ENCODE measurements at regions not wholly inside any gene's neighbourhood (a gene's known extent, or its start where the extent isn't known, plus 50 kb on each side); places are given as distances from the start of the nearest gene placed in this dataset.

DNA sequence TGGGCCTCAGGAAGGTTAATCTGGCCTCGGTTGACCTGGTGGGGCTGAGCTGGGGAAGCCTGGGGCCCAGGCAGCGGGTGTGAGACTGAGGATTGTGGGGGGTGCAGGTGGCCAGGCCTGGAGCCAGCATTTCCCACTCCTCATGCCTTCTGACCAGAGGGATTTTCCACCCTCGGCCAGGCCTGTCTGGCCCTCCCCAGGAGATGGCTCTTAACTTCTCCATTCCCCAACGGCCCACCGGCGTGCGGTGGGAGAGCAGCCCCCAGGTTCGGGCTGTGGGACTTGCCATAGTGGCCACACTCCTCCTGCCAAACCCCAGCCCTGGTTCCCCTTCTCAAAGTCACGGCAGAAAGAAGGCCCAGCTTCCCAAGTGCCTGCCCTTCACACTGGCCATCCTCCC is 126.5 kb upstream of the RUNX3 start:
- DNase-seq (ENCODE audit: low read depth) = no peak

DNA sequence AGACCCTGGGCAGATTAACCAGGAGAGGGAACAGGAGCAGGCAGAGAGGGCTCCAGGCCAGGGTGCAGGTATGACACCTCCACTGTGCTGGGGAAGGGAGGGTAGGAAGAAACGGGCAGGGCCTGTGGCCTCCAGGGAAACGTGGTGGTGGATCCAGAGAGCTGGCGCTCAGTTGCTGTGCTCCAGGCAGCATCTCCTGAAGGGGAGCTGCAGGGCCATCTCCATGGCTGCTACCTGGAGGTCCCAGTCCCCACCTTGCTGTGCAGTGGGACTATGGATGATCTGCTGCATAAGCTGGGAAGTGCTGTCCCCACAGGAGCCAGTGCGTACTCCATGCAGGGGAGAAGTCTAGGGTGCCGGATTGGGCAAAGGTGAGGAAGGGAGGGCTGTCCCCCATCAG is 125.9 kb upstream of the RUNX3 start:
- no peak for DNase-seq (ENCODE audit: low read depth)

DNA sequence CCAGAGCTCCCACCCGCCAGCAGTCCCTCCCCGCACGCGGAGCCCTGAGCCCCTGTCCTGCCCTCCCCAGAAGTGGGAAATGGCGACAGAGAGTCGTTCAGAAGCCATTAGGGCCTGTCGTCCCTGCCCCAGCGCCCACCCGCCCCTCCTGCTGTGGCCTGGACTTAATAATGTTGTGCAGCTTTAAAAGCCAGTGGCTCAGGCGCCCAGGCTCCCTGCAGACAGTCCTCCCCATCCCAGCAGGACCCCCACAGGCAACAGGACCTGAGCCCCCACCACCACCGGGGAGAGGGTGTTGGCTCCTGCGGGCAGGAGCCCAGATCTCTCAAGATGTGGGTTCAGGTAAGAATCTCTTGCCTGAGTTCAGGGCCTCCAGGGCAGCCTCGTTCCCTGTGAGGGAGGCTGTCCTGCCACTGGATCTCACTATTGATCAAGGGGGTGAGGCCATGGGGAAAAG is 125.3 kb upstream of the RUNX3 start:
- no peak for DNase-seq (ENCODE audit: low read depth)

DNA sequence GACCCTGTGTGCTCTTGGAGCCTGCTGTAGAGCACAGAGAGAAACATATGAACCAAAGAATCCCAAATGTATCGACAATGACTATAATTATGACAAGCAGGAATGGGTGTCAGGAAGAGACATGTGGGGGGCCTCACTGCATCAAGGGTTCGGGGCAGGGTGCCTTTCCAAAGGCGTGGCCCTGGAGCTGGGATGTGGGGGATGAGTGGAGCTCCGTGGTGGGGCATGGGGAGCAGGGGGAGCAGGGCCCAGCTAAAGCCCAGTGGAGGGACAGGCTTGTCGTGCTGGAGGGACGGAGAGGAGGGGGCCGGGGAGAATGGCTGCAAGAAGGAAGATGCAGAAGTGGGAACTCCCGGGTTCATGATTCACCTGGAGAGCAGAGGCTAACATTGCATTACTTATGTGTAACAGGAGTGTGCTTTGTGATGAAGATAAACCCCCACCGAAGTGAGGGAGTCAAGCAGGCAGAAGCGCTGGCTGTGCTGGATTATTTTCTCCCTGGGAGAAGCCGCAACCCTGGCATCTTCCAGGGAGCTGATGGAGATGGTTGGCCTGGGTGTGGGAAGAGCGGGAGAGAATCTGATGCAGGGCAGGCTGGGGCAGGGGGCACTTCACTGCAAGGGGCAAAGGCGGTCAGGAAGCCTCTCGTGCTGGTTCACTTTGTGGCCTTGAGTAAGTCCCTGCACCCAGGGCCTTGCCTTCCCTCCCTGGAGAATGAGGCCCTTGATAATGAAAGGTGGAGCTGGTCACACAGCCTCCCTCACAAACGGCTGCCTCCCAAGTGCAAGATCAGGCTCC is 124.6 kb upstream of the RUNX3 start:
- DNase-seq (ENCODE audit: low read depth) = no peak

DNA sequence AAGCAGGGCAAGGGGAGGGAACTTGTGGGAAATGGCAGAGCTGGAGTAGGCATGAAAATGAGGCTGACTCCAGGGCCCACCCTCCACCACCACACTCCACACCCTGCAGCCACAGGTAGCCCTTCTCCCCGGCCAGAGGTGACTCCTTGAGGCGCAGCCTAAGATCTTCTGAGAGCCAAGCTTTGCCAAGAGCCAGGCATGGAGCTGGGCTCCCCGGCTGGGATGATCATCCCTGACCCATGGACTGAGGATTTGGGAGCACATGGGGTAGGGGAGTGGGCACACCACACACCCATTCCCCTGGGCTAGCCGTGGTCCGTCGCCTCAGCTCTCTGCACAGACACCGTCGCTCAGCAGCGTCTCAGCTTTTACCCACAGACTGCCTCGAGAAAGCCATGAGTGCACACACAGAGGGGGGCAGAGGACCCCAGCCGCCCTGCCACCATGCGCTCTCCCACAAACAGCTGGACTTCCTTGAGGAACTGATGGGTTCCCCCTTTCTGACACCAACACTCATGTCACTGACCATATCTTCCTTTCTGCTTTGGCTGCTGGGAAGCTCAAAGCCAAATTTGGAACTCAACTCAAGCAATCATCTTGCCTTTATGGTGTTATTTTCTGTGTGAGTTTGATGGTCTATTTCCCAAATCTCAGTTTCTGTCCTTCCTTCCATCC is 123.6 kb upstream of the RUNX3 start:
- no peak for DNase-seq (ENCODE audit: low read depth)

DNA sequence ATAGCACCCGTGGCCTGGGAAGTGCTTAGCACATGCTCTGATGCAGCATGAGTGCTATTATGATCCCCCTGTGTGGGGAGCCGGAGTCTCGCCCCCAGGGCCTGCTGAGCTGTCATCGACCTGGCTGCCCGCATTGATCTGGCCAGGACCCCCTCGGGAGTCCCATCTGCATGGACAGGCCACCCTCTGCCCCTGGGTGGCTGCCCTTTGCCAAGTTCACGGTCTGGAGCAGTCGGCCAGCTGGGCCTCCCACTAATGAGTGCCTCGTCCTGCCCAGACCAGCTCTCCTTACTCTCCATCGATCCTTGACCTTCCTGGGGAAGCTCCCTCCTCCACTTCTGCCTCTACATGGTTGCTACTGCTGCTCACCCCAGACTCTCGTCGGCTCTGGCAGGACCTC is 121.8 kb upstream of the RUNX3 start:
- no peak for DNase-seq (ENCODE audit: low read depth)

DNA sequence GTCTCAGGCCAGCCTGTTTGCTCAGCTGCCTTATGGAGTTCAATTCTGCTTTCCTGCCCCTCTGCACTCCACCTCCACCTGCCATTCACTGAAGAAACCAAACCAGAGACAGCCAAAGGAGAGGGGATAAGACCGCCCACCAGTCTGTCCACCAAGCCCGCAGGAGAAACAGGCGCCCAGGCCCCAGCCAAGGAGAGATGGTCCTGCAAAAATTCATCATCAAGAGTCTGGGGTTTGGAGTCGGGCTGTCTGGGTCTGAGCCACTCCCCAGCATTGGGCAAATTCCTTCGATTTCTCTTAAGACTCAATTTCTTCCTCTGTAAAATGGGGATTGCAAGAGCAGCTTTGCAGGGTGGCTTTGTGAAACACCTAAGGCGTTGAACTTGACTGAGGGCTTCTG is 121.4 kb upstream of the RUNX3 start:
- DNase-seq (ENCODE audit: low read depth) = no peak

DNA sequence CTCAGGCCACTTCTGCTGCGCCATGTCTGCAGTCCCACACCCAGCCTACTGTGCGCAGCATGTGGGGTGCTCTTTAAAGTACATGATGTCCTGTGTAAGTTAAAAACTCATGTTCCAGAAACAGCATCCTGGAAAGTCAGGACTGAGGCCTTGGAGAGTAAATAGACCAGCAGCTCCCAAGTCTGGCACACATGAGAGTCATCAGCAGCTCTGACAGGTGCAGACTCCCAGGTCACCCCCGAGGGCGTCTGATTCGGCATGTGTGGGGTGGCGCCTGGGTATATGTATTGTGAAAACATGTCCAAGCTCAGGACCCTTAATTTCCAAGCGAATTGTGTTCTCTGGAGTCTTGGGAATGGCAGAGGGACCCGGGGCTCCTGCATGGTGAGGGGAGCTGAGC is 120.1 kb upstream of the RUNX3 start:
- DNase-seq (ENCODE audit: low read depth) = no peak

DNA sequence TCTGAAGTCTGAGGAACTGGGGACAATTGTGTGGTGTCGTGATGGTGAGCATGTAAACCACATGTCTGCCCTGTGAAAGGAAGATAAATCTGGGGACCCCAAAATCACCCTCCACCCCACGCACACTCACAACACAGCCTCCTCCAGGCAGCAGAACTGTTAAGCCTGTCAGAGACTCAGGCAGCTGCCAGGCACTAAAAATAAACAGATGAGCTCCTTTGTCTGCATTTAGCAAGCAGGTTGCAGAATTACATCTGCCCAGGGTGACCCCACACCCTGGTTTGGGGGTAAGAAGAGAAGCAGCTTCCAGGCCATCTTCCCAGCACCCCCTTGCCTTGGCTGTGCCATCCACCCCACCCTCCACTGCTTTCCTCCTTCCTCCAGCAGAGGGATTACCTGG is 119.1 kb upstream of the RUNX3 start:
- no peak for DNase-seq (ENCODE audit: low read depth)

DNA sequence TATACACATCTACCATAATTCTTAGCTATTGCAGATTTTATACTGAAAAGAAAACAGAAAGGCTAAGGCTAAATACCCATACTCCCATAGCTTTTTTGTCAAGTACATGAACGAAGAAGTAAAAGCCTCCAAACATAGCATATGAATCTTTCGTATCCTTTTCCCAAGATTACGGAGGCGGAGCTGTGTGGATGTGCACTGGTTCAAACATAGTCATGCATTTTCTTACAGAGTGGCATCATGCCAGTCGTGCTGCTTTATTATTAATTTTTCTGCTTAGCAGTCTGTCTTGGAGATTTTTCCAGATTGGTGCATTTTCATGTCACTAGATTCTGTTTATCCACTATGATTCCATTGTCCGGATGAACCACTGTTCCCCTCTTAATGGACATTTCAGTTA is 118.7 kb upstream of the RUNX3 start:
- DNase-seq (ENCODE audit: low read depth) = no peak

DNA sequence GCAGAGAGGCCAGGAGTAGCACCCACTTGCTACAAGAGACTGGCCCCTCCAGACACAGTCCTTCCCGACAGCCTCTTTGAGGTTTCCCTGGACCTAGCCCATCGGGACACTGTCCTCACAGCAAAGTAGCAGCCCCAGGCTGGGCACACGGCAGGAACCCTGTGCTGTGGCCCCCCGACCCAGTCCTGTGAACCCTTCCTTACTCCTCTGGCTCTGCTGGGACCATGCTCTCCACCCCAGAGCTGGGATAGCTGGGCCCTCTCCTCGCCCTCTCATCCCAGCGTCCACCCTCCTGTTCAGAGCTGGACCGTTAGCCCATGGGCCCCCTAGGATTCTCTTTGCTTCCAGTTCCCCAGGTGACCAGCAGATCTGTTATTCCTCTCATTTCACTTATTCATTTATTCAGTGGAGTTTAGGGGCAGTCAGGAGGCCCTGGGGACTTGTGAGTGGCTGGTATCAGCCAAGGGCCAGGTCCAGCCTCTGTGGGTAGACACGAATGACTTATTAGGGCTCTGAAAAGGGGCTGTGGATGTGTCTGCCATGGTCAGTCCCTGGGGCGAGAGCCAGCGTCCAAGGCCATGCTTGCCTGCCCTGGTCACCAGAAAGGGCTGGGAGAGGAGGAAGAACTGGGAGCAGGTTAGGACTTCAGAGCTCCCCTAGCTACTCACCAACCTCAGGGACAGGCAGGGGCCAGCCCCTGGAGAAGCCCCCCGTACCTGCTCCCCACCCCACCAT is 117.6 kb upstream of the RUNX3 start:
- DNase-seq (ENCODE audit: low read depth) = no peak

DNA sequence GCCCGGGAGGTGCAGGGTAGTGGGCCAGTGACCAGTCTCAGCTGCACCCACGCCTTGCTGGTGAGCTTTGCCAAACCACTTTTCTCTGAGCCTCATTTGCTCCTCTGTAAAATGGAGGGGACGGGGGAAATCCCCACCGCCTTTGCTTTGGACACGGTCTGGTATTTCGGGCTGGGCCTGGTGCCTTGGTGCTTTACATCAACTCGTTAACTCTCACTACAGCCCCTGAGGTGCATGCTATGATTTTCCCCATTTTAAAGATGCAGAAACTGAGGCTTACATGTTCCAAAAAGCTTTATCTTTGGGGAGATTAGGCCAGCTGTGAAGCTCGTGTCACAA is 116.1 kb upstream of the RUNX3 start:
- DNase-seq (ENCODE audit: low read depth) = no peak

DNA sequence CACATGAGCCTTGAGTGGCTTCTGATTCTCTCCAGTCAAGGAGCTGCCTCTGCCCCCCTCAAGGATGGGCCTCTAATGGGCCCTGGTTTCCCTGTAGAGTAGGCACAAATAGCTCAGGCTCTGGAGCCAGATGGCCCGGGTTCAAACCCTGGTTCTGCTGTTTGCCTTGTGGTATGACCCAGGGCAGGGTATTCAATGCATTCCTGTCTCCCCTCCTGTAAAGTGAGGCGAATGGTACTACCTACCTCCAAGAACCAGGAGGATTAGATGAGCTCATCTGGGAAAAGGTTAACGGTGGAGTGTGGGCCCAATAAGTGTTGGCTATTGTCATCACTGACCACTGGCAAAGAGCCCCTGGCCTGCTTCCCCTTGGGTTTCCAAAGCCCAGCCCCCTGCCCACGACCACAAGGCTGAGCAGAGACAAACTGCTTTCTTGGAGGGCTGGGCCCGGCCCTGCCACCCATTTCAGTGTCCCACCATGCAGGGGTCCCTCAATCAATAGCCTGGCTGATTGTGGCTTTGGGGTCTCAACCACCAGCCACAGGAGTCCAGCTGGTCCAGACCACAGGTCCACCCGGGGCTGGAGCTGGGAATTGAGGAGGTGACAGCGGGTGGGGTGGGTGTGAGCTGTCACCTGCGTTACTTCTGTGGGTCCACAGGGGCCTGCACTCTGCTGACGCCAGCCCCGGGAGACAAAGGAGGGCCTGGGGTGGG is 115.6 kb upstream of the RUNX3 start:
- DNase-seq (ENCODE audit: low read depth) = no peak

DNA sequence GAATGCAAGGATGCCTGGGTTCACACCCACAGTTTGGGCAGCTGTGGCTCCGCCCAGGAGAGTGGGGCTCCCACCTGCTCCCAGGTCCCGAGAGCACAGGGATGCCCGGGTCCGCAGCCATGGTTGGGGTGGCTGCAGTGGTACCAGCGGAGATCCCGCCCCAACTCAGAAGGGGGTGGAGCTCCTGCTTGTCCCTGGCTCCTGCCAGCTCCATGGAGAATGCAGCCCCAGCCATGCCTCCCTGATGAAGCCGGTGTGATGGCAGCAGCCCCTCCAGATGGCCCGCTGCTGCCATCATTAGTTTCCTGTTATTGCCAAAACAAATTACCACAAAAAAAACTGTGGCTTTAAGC is 113.1 kb upstream of the RUNX3 start:
- no peak for DNase-seq (ENCODE audit: low read depth)

DNA sequence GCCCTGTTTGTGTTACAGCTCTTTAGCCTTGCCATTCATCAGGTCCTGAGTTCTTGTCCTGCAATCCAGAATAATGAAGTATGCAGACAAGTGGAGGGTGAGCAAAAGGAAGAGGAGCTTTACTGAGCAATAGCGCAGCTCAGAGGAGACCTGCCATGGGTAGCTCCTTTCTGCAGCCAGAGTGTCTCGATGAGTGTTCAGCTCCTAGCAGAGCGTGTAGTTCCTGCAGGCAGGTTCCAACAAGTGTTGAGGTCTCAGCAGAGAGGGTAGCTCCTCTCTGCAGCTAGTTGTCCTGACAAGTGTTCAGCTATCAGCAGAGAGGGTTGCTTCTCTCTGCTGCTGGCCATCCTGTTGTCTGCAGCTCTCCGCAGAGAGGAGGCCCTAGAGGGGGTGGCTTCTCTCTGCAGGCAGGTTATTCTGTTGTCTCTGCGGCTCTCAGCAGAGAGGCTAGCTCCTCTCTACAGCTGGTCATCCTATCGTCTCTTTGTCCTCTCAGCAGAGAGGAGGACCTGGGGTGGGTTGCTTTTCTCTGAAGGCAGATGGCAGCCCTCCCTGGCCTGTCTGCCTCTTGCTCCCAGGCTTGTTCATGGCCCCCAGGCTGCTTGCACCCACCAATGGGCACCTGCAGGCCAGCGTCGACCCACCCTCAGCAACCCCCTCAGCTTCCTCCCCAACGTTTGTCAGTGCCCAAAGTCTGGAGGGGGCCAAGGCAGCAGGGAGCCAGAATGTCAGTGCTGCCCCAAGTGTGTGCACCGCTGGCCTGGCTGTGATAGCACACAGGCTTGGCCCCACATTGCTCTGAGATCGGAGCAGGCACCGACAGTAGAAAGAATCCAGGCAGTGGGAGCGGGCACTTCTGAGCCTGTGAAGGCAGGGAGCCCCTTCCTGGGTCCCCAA is 112.5 kb upstream of the RUNX3 start:
- DNase-seq (ENCODE audit: low read depth) = no peak

DNA sequence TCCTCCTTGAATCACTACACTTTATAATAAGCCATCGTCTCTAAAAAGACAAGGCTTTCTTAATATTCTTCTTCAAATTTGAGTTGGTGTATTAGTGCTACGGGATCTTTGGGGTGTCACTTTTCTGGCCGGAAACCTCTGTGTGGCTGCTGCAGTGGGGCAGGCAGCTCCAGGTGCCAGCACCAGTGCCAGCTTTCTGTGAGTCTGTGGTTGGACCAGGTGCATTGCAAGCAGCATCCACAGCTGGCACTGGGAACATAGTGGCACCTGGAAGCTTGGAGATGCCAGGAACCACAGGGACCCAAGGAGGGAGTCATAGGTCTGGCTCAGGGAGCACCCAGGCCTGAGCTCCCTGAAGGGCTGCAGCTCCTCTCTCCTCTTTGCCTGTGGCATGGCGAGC is 111.8 kb upstream of the RUNX3 start:
- no peak for DNase-seq (ENCODE audit: low read depth)

DNA sequence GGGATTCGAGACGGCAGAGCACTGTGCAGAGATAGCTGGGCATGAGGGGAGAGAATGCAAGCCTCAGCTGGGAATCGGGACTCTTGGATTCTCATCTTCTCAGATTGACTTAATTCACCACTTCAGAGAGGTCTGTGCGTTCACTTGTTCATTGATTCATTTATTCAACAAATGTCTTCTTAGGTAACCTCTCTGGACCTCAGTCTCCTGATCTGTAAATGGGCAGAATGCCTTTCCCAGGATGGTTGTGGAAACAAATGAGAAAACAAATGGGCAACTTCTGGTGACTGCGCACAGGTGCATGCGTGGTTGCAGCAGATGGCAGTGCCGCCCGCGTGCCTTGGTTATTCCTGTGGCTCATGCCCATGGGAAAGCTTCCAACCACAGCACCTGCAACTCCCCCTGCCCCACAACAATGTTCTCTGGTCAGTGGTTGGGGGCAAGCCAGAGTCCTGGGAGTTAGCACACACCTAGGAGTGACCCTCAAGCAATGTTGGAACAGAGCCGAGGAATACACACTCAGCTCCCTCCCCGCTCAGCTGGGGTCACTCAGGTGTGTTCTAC is 110.1 kb upstream of the RUNX3 start:
- DNase-seq (ENCODE audit: low read depth) = no peak

DNA sequence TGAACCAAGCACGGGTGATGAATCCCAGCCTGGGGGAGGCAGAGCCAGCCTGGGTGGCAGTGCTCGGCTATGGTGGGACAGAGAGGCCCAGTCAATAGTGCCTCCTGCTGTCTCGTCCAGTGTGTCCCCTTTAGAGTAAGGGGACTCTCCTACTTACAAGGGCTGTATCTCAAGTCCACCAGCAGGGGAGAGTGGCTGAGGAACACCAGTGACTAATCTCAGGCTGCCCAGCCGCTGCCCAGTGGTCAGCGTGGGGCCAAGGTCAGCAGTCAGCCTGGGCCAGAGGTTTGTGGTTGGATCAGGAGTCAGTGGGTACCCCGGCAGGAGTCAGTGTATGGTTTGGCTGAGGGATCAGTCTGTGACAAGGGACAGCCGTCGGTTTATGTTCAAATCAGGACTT is 109.2 kb upstream of the RUNX3 start:
- no peak for DNase-seq (ENCODE audit: low read depth)

DNA sequence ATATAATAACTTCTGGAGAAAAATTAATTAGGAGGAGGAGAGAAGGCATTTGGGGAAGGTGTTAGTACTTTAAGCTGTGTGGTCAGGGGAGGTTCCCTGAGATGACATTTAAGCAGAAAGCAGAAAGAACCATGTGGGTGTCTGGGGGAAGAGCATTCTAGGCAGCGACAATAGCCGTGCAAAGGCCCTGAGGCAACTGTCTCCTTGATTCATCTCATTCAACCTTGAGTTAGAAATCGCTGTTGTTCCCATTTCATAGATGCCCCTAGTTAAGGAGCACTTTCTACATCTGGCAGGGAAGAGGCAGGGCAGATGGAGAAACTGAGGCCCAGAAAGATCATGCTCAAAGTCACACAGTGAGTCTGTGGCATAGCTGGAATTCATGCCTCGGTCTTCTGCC is 108.6 kb upstream of the RUNX3 start:
- no peak for DNase-seq (ENCODE audit: low read depth)

DNA sequence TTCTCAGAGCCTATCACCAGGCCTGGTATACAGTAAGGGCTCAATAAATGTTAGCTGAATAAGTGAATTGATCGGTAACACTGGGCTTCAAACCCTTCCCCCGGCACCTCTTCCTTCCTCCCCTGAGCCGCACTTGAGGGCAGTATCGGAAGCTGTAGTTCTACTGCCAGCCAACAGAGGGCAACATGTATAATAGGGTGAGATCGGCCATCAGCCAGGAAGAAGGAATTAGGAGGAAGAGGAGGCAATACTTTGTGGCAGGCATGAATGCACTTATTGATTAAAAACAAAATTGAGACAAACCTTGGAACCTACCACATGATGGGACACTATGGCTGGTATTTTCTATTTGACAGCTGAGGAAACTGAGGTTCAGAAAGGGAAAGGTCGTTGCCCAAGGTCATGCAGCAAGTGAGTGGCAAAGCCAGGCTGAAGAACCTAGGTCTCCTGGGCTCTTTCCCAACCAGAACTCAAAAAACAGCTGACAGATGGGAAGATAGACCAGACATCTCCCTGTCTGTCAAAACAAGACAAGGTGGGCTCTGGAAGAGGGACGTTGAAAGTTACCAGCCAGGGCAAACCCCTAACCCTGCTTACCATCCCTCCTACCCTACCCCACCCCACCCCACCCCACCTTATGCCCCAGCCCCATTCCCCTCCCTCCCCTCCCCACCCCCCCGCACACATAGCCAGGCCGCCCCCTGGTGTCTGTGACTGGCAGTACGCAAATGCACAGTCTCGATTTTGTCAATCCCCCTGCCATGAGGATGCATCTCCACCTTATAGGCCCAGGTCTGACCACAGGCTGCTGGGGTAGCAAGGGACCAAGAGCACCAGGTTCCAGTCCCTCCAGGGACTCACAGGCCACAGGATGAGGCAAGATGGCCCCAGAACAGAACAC is 107.3 kb upstream of the RUNX3 start:
- no peak for DNase-seq (ENCODE audit: low read depth)

Measured in CMK (cell line).